Vagina (tissue), 2 donors: ENCODE measurements at regions not wholly inside any gene's neighbourhood (a gene's known extent, or its start where the extent isn't known, plus 50 kb on each side); places are given as distances from the start of the nearest gene placed in this dataset.

Source experiments
- POLR2A ChIP-seq, 2 donors: fragments of 450-650 bp; IDR thresholded peaks; one replicate each; pipeline ENCODE4 v1.6.1; 2017; ENCODE audit warnings: antibody characterized with exemption in 2 of 2, mild to moderate bottlenecking in 2 of 2, moderate library complexity in 2 of 2
- TF ChIP-seq, protein P1 (sequence below), 3 experiments: fragments of 450-650 bp in 2 of 3; fragments of 200-600 bp in 1 of 3; sonication (generic) in 1 of 3; IDR thresholded peaks; one replicate each; pipeline ENCODE4 v1.5.1; 2017 to 2019; ENCODE audit warnings: antibody characterized with exemption in 3 of 3, mild to moderate bottlenecking in 2 of 3, moderate library complexity in 2 of 3

DNA sequence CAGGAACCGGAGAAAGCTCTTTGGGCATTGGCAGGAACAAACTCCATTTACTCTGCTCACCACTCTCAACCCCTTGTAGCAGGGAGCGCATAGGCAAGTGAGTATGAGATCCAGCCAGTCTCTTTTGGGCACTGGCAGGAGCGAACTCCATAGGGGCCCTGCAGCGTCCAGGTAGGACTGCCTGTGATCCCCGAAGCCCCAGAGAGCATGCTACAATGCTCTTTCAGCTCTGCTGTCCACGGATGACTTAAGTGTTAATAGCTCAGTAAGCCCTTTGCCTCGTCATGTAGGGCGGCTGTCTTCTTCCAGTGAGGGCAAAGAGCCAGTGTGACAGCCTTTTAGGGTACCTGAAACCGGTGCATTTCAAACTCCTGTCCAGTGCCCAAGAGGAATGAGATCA lies 1525.6 kb upstream of the RAG2 start:
- TF ChIP-seq, protein P1, sequence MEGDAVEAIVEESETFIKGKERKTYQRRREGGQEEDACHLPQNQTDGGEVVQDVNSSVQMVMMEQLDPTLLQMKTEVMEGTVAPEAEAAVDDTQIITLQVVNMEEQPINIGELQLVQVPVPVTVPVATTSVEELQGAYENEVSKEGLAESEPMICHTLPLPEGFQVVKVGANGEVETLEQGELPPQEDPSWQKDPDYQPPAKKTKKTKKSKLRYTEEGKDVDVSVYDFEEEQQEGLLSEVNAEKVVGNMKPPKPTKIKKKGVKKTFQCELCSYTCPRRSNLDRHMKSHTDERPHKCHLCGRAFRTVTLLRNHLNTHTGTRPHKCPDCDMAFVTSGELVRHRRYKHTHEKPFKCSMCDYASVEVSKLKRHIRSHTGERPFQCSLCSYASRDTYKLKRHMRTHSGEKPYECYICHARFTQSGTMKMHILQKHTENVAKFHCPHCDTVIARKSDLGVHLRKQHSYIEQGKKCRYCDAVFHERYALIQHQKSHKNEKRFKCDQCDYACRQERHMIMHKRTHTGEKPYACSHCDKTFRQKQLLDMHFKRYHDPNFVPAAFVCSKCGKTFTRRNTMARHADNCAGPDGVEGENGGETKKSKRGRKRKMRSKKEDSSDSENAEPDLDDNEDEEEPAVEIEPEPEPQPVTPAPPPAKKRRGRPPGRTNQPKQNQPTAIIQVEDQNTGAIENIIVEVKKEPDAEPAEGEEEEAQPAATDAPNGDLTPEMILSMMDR (IDR thresholded peaks at IDR 0.05), result no peak
- no peak for TF ChIP-seq POLR2A (IDR thresholded peaks at IDR 0.05)
